Skeletal muscle tissue (tissue), 3 donors: ENCODE measurements at regions not wholly inside any gene's neighbourhood (a gene's known extent, or its start where the extent isn't known, plus 50 kb on each side); places are given as distances from the start of the nearest gene placed in this dataset.

Experiments
- H3K27ac ChIP-seq: one replicate; pipeline ENCODE4 v1.7.0; 2013; ENCODE audit warnings: mild to moderate bottlenecking, low read depth, low read length, inconsistent platforms
- H3K27me3 ChIP-seq, 3 donors: one replicate each; pipeline ENCODE4 v1.7.0; 2013; ENCODE audit warnings: low read length in 3 of 3; ENCODE audit not compliant: control insufficient read depth in 3 of 3, insufficient read depth in 3 of 3
- H3K36me3 ChIP-seq, 3 donors: one replicate each; pipeline ENCODE4 v1.7.0; 2013; ENCODE audit warnings: low read length in 3 of 3; ENCODE audit not compliant: control insufficient read depth in 3 of 3, insufficient read depth in 3 of 3
- H3K4me1 ChIP-seq, 3 donors: one replicate each; pipeline ENCODE4 v1.7.0; 2013; ENCODE audit warnings: low read length in 3 of 3, mild to moderate bottlenecking in 3 of 3; ENCODE audit not compliant: control insufficient read depth in 3 of 3, insufficient read depth in 3 of 3
- H3K4me3 ChIP-seq, 3 donors: one replicate each; pipeline ENCODE4 v1.7.0; 2013; ENCODE audit warnings: low read length in 3 of 3
- H3K9ac ChIP-seq, 3 donors: one replicate each; pipeline ENCODE4 v1.7.0; 2013; ENCODE audit warnings: low read length in 3 of 3, mild to moderate bottlenecking in 3 of 3, moderate library complexity in 2 of 3, low read depth in 1 of 3
- H3K9me3 ChIP-seq, 3 donors: one replicate each; pipeline ENCODE4 v1.7.0; 2013; ENCODE audit warnings: low read length in 3 of 3; ENCODE audit not compliant: control insufficient read depth in 3 of 3
- donor health status: Osteomylitis.

- no peak overlapping the region for H3K27ac ChIP-seq
- no peak overlapping the region for H3K9ac ChIP-seq
- H3K36me3 ChIP-seq, result no peaks in the 10 kb centered on the region
- H3K9me3 ChIP-seq, result no peaks in the 10 kb centered on the region
- H3K27me3 ChIP-seq, result no peaks in the 10 kb centered on the region
- H3K4me3 ChIP-seq, result no peak overlapping the region
- peaks cover 0 to 9% (median 3%) of the 10 kb centered on the region in 3 donors for H3K4me1 ChIP-seq
Observed at GRCh38 chr1:221203224-221204054, 324.2 kb downstream of the HLX start.

- H3K27me3 ChIP-seq, result no peaks in the 10 kb centered on the region
- H3K36me3 ChIP-seq, result no peaks in the 10 kb centered on the region
- H3K4me1 ChIP-seq, result peaks cover 0 to 9% (median 3%) of the 10 kb centered on the region in 3 donors
- H3K9me3 ChIP-seq, result no peaks in the 10 kb centered on the region
- no peak overlapping the region for H3K4me3 ChIP-seq
- no peak overlapping the region for H3K9ac ChIP-seq
- H3K27ac ChIP-seq, result no peak overlapping the region
Observed at GRCh38 chr1:221204055-221204833, 325.0 kb downstream of the HLX start.

DNA sequence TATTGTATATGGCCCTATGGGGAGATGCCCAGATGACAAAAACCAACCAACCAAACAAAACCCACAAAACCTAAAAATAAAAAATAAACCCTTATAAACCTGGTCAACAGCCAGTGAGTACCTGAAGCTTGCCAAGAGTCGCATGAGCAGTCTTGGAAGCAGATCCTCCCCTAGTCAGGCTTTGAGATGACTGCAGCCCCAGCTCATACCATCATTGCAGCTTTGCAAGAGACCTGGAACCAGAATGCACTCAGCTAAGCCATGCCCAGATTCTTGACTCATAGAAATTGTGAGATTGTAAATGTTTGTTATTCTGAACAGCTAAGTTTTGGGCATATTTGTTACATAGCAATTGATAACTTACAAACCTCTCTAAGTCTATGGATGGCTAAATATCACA lies 326.8 kb downstream of the HLX start:
- H3K27ac ChIP-seq, result no peak overlapping the region
- H3K27me3 ChIP-seq, result no peaks in the 10 kb centered on the region
- H3K9me3 ChIP-seq, result no peaks in the 10 kb centered on the region
- no peak overlapping the region for H3K4me3 ChIP-seq
- H3K9ac ChIP-seq, result no peak overlapping the region
- H3K4me1 ChIP-seq, result peaks cover 0 to 9% (median 3%) of the 10 kb centered on the region in 3 donors
- no peaks in the 10 kb centered on the region for H3K36me3 ChIP-seq

GRCh38 chr1:221212926-221213325 lies 333.7 kb downstream of the HLX start:
- Histone ChIP-seq H3K4me1 (peaks cover 4 to 5% (median 4%) of the 10 kb centered on the region in 3 donors), H3K27ac (peak overlapping the region; percentile 6), H3K4me3 (no peak overlapping the region), H3K9me3 (no peaks in the 10 kb centered on the region), H3K36me3 (no peaks in the 10 kb centered on the region), H3K27me3 (no peaks in the 10 kb centered on the region), H3K9ac (no peak overlapping the region)

DNA sequence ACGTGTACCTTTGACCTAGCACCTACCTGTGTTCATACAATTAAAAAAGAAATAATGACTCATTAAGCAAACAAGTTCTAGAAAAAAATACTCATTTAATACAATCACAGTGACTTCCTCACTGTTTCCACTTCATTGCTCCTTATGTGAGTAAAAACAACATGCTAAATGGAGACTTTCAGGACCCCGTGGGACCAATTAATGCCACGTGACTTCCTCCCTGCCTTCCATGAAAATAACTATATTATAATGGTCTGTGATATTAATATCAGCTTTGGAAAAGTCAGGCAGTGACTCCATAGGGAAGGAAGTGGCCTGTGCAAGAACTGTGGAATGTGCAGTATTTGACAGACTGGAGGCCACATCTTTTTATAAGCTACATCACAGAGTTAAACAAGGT lies 337.8 kb downstream of the HLX start:
- no peak overlapping the region for H3K27ac ChIP-seq

DNA sequence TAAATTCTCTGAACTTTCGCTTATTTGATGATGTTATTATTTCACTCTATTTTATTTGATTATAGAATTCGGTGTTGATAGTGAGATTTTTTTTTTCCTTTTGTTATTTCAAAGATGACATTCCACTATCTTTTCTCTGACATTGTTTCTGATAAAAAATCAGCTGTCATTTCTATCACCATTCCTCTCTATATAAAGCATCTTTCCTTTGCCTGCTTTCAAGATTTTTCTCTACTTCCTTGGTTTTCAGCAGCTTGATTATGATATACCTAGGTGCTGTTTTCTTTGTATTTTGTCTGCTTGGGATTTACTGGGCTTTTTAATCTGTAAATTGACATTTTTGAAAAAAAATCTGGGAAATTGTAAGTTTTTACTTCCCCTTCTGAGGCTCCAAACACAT lies 344.0 kb downstream of the HLX start:
- H3K4me3 ChIP-seq, result no peak overlapping the region
- peaks cover 0 to 2% (median under 1%) of the 10 kb centered on the region in 3 donors for H3K4me1 ChIP-seq
- no peaks in the 10 kb centered on the region for H3K27me3 ChIP-seq
- H3K36me3 ChIP-seq, result no peaks in the 10 kb centered on the region
- H3K9ac ChIP-seq, result no peak overlapping the region
- no peak overlapping the region for H3K27ac ChIP-seq
- no peaks in the 10 kb centered on the region for H3K9me3 ChIP-seq

More for the DNA sequence above, 337.8 kb downstream of the HLX start:
- Histone ChIP-seq H3K9ac (no peak overlapping the region), H3K4me1 (peaks cover 4 to 5% (median 4%) of the 10 kb centered on the region in 3 donors), H3K27me3 (no peaks in the 10 kb centered on the region), H3K9me3 (no peaks in the 10 kb centered on the region), H3K36me3 (no peaks in the 10 kb centered on the region), H3K4me3 (no peak overlapping the region)

GRCh38 chr1:221227460-221227859 lies 348.2 kb downstream of the HLX start:
- H3K9me3 ChIP-seq, result no peaks in the 10 kb centered on the region
- no peak overlapping the region for H3K4me3 ChIP-seq
- no peak overlapping the region for H3K27ac ChIP-seq
- H3K27me3 ChIP-seq, result no peaks in the 10 kb centered on the region
- no peak overlapping the region for H3K9ac ChIP-seq
- no peaks in the 10 kb centered on the region for H3K36me3 ChIP-seq
- peaks cover 5 to 20% (median 10%) of the 10 kb centered on the region in 3 donors for H3K4me1 ChIP-seq

- Histone ChIP-seq H3K27me3 (no peaks in the 10 kb centered on the region), H3K4me3 (no peak overlapping the region), H3K9me3 (no peaks in the 10 kb centered on the region), H3K27ac (no peak overlapping the region), H3K9ac (no peak overlapping the region), H3K36me3 (no peaks in the 10 kb centered on the region), H3K4me1 (peaks cover 5 to 20% (median 10%) of the 10 kb centered on the region in 3 donors)
Observed at GRCh38 chr1:221227872-221228337, 348.7 kb downstream of the HLX start.

- H3K9ac ChIP-seq, result no peak overlapping the region
- H3K27me3 ChIP-seq, result no peaks in the 10 kb centered on the region
- no peak overlapping the region for H3K4me3 ChIP-seq
- no peaks in the 10 kb centered on the region for H3K36me3 ChIP-seq
- H3K4me1 ChIP-seq, result peaks cover 5 to 20% (median 10%) of the 10 kb centered on the region in 3 donors
- H3K27ac ChIP-seq, result no peak overlapping the region
- H3K9me3 ChIP-seq, result no peaks in the 10 kb centered on the region
Observed at GRCh38 chr1:221228594-221228993, 349.4 kb downstream of the HLX start.

DNA sequence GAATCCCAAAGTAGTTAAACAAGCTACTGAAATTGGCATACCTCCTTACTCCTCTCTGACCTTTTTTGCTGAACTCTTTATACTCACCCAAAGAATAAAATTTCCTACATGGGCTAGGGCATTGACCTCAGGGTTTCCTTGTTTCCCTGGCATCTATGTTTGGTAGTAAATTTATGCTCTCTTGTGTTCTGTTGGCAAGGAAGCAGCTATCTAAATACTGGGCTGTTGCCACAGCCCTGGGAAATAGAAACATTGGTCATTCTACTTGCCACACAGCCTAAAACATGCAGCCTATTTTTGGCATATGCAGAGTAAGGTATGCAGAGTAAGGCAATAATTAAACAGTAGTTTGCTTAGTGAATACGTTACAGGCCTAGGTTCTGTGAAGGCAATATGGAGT lies 351.4 kb downstream of the HLX start:
- H3K9ac ChIP-seq, result no peak overlapping the region
- H3K4me1 ChIP-seq, result peaks cover 5 to 20% (median 10%) of the 10 kb centered on the region in 3 donors
- H3K27ac ChIP-seq, result peak overlapping the region; percentile 46
- H3K36me3 ChIP-seq, result no peaks in the 10 kb centered on the region
- no peak overlapping the region for H3K4me3 ChIP-seq
- H3K27me3 ChIP-seq, result no peaks in the 10 kb centered on the region
- H3K9me3 ChIP-seq, result no peaks in the 10 kb centered on the region
